ENCODE measurements at regions not wholly inside any gene's neighbourhood (a gene's known extent, or its start where the extent isn't known, plus 50 kb on each side); places are given as distances from the start of the nearest gene placed in this dataset.
"Not testable (repeated sequence)": the region's sequence is repeated elsewhere in the genome, so short reads cannot be mapped to it uniquely, and the experiment has no call there.

DNA sequence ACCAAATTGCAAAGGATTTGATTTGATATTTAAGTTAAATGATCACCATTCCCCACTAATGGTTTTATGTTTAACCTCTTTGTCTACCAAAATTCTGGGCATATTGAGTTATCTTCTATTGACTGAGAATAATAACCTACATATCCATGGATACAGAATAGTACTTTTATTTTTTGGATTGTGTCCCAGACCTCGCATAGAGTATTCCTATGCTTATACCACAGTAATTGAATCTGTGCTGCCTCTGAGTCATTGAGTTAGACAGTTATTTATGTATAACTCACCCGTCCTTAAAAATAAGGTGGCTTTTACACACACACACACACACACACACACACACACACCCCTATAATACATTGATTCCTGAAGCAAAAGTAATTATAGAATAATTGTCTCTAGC is 690.1 kb upstream of the BCHE start:
- Mint-ChIP-seq H3K4me3 (no peak overlapping the region), H3K4me1 (no peaks in the 10 kb centered on the region), H3K27ac (no peak overlapping the region), H3K9me3 (peaks cover 12 to 15% of the 10 kb centered on the region in 2 donors), H3K27me3 (no peaks in the 10 kb centered on the region)
- no peak for DNase-seq
- no peak for ATAC-seq

DNA sequence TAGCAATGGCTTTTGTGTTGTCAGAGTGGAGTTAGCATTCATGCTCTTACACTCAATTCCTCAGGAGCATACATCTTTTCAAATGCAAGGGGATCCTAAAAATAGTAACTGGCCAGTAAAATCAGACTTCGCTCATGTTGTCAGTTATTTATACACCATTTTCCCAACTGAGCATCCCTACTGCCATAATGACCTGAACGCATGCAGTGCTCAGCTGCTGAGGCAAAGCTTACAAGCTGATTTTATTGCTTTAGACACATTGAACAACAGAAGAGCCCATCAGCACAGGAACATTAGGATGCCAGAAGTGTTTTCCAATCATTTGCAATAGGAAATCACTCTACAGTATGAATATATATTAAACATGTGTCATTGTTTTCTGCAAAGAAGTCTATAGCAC is 689.7 kb upstream of the BCHE start:
- no peaks in the 10 kb centered on the region for H3K27me3 Mint-ChIP-seq
- no peak overlapping the region for H3K4me3 Mint-ChIP-seq
- ATAC-seq (no peak), DNase-seq (no peak)
- no peaks in the 10 kb centered on the region for H3K4me1 Mint-ChIP-seq
- peaks cover 8 to 13% of the 10 kb centered on the region in 2 donors for H3K9me3 Mint-ChIP-seq
- no peak overlapping the region for H3K27ac Mint-ChIP-seq

DNA sequence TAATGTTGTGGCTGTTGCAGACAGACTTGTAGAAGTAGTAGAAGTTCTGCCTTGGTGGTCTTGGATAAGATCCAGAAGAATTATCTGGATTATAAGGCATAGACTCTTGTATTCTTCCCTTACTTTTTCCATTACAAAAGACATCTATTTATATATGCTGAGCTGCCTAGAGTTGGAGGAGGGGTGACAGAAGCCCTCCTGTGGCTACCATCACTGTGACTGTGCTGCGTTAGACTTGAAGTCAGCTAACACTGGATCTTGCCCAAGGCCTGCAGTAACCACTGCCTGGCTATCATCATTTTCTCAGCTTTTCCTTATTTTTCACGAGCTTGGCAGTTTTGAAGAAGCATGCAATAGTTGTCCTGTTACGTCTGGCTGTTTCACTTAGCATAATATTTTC is 684.8 kb upstream of the BCHE start:
- no peak for DNase-seq
- H3K4me3 Mint-ChIP-seq = no peak overlapping the region
- H3K27me3 Mint-ChIP-seq = no peaks in the 10 kb centered on the region
- no peaks in the 10 kb centered on the region for H3K4me1 Mint-ChIP-seq
- H3K27ac Mint-ChIP-seq = no peak overlapping the region
- no peak for ATAC-seq
- peaks cover 0 to 10% of the 10 kb centered on the region in 2 donors for H3K9me3 Mint-ChIP-seq

DNA sequence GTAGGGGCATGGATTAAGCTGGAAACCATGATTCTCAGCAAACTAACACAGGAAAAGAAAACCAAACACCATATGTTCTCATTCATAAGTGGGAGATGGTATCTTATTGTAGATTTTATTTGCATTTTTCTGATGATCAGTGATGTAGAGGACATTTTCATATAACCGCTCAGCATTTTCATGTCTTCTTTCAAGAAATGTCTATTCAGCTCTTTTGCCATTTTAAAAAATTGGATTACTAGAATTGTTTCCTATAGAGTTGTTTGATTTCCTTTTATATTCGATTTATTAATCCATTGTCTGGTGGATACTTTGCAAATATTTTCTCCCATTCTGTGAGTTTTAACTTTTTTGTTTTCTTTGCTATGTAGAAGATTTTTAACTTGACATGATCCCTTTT is 682.2 kb upstream of the BCHE start:
- Mint-ChIP-seq H3K27me3 (no peaks in the 10 kb centered on the region), H3K4me3 (no peak overlapping the region), H3K4me1 (no peaks in the 10 kb centered on the region), H3K27ac (no peak overlapping the region), H3K9me3 (peaks cover 6 to 10% of the 10 kb centered on the region in 2 donors)
- DNase-seq (no peak), ATAC-seq (no peak)

DNA sequence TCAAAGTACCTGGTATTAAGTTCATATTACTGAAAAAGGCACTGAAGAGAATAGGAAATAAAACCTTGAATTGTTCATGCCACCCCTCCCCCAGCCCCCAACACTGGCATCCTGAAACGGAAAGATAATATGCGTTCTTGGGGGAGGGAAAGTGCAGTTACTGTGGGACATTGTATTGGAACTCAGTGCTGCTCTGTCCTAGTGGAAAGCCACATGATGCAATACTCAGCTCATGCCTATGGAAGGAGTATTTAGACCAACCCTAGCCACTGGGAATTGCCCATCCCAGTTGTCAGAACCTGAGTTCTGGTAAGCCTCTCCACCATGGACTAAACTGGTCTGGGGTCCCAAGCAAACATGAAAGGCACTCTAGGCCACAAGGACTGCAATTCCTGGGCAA is 680.8 kb upstream of the BCHE start:
- Mint-ChIP-seq H3K4me1 (no peaks in the 10 kb centered on the region), H3K4me3 (no peak overlapping the region), H3K27me3 (no peaks in the 10 kb centered on the region), H3K27ac (peak overlapping the region in 1 of 2 donors; percentile 31), H3K9me3 (peaks cover 10 to 13% of the 10 kb centered on the region in 2 donors)
- no peak for ATAC-seq
- no peak for DNase-seq

DNA sequence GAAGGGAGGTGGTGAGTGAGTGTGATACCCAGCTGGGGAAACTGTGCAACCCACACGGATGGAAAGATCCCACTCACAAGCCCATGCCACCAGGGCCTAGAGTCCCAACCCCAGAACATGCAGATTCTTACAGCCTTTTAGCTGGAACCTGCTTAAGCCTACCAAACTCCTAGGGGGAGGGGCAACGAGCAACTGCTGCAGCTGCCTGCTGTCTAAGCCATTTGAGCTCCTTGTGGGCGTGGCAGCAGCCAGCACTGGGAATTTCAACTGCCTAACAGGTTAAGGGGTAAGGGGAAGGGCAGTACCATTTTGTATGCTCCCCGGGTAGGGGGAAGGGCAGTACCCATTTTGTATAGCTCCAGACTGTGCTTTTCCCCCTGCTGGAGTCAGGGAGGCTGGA is 673.2 kb upstream of the BCHE start:
- Mint-ChIP-seq H3K9me3 (peaks cover 28 to 44% of the 10 kb centered on the region in 2 donors), H3K4me1 (no peaks in the 10 kb centered on the region), H3K4me3 (no peak overlapping the region), H3K27me3 (no peaks in the 10 kb centered on the region), H3K27ac (no peak overlapping the region)
- no peak for ATAC-seq
- no peak for DNase-seq

DNA sequence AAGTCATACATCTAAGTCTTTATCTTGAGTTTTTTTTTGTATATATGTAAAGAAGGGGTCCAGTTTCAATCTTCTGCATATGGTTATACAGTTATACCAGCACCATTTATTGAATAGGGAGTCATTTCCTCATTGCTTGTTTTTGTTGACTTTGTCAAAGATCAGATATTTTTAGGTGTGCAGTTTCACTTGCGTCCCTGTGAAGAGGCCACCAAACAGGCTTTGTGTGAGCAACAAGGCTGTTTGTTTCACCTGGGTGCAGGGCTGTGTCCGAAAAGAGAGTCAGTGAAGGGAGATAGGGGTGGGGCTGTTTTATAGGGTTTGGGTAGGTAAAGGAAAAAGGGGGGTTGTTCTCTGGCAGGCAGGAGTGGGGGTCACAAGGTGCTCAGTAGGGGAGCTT is 663.2 kb upstream of the BCHE start:
- H3K4me3 Mint-ChIP-seq = not testable (repeated sequence)
- H3K9me3 Mint-ChIP-seq = peaks cover 40 to 56% of the 10 kb centered on the region in 2 donors

DNA sequence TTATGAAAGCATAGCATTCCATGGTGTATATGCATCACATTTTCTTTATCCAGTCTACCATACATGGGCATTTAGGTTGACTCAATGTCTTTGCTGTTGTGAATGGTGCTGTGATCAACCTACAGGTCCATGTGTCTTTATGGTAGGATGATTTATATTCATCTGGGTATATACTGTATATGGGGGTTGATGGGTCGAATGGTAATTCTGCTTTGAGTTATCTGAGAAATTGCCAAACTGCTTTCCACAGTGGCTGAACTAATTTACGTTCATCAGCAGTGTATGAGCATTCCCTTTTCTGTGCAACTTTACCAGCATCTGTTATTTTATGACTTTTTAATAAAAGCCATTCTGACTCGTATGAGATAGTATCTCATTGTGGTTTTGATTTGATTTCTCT is 662.4 kb upstream of the BCHE start:
- DNase-seq (no peak), ATAC-seq (no peak)
- Mint-ChIP-seq H3K27ac (no peak overlapping the region), H3K4me1 (no peaks in the 10 kb centered on the region), H3K27me3 (no peaks in the 10 kb centered on the region), H3K4me3 (no peak overlapping the region), H3K9me3 (peaks cover 35 to 48% of the 10 kb centered on the region in 2 donors)

More for the DNA sequence above, 663.2 kb upstream of the BCHE start:
- not testable (repeated sequence) for H3K4me1 Mint-ChIP-seq, DNase-seq, H3K27me3 Mint-ChIP-seq, ATAC-seq, H3K27ac Mint-ChIP-seq

- Mint-ChIP-seq H3K27me3 (no peaks in the 10 kb centered on the region), H3K4me1 (no peaks in the 10 kb centered on the region), H3K4me3 (no peak overlapping the region), H3K9me3 (peaks cover 31 to 37% of the 10 kb centered on the region in 2 donors), H3K27ac (no peak overlapping the region)
- DNase-seq (no peak), ATAC-seq (no peak)
Measured at GRCh38 chr3:166498446-166498845, 661.2 kb upstream of the BCHE start.

- Mint-ChIP-seq H3K4me1 (no peaks in the 10 kb centered on the region), H3K4me3 (no peak overlapping the region), H3K27ac (no peak overlapping the region), H3K27me3 (no peaks in the 10 kb centered on the region), H3K9me3 (no peaks in the 10 kb centered on the region)
- ATAC-seq = no peak
- DNase-seq = no peak
Measured at GRCh38 chr3:166489826-166490225, 652.6 kb upstream of the BCHE start.

DNA sequence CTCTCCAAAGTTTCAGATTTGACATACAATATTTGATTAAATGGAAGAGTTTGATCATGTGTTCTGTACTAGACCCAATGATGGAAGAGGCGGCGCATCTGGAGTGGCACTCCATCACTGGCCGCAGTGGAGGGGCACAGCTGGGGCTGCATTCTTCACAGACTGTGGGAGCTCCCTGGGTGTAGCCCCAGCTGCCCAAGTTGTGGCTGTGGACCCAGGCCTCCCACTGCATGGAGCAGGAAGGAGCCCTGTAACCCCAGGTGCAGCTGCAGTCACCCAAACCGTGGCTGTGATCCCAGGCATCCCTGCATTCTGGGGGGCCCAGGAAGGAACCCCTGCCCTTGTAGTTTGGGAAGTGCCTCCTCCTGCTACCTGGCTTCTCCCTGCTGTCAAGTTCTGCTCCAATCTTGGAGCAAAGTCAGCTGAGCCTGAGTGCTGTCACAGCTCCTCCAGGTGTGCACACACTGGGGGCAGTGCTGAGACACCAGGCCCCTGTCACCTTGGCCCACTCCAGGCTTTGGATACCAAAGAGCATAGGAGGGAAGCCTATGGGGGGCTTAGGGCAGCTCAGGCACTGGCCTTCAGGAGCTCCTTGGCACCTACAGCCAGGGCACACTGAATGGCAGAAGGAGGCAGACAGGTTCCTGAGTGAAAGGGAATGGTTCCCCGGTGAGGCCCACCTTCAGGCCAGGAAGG is 651.9 kb upstream of the BCHE start:
- H3K4me3 Mint-ChIP-seq = no peak overlapping the region
- H3K9me3 Mint-ChIP-seq = no peaks in the 10 kb centered on the region
- H3K27ac Mint-ChIP-seq = no peak overlapping the region
- no peak for DNase-seq
- H3K4me1 Mint-ChIP-seq = no peaks in the 10 kb centered on the region
- H3K27me3 Mint-ChIP-seq = no peaks in the 10 kb centered on the region
- no peak for ATAC-seq

GRCh38 chr3:166484470-166484869 is 647.2 kb upstream of the BCHE start:
- ATAC-seq (no peak), DNase-seq (no peak)
- H3K4me1 Mint-ChIP-seq = no peaks in the 10 kb centered on the region
- H3K27me3 Mint-ChIP-seq = no peaks in the 10 kb centered on the region
- H3K9me3 Mint-ChIP-seq = peaks cover 7 to 11% of the 10 kb centered on the region in 2 donors
- no peak overlapping the region for H3K27ac Mint-ChIP-seq
- no peak overlapping the region for H3K4me3 Mint-ChIP-seq

- ATAC-seq = no peak
- Mint-ChIP-seq H3K9me3 (peaks cover 17 to 22% of the 10 kb centered on the region in 2 donors), H3K27ac (no peak overlapping the region), H3K4me3 (no peak overlapping the region), H3K4me1 (no peaks in the 10 kb centered on the region), H3K27me3 (no peaks in the 10 kb centered on the region)
- no peak for DNase-seq
Measured at GRCh38 chr3:166481340-166481739, 644.1 kb upstream of the BCHE start.

DNA sequence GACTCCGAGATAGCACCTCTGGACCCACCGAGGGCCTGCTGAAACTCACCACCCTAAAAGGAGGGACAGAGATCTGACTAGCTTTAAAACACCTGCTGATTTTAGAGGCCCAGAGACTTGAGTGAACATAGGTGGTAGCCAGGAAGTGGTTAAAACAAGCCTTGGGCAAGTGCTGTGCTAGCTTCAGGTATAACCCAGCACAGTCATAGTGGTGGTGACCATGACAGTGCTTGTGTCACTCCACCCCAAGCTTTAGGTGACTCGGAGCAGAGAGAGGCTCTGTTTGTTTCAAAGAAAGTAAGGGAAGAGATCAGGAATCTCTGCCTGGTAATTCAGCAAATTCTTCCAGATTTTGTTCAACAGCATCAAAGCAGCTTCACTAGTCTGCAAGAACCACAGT is 641.1 kb upstream of the BCHE start:
- no peak for DNase-seq
- Mint-ChIP-seq H3K27me3 (no peaks in the 10 kb centered on the region), H3K9me3 (peaks cover 17 to 22% of the 10 kb centered on the region in 2 donors), H3K4me3 (no peak overlapping the region), H3K27ac (no peak overlapping the region), H3K4me1 (no peaks in the 10 kb centered on the region)
- no peak for ATAC-seq

- H3K27ac Mint-ChIP-seq = no peak overlapping the region
- DNase-seq (no peak), ATAC-seq (no peak)
- H3K27me3 Mint-ChIP-seq = no peaks in the 10 kb centered on the region
- no peaks in the 10 kb centered on the region for H3K4me1 Mint-ChIP-seq
- peaks cover 0 to 11% of the 10 kb centered on the region in 2 donors for H3K9me3 Mint-ChIP-seq
- no peak overlapping the region for H3K4me3 Mint-ChIP-seq
Measured at GRCh38 chr3:166473501-166473900, 636.3 kb upstream of the BCHE start.

GRCh38 chr3:166472015-166472414 is 634.8 kb upstream of the BCHE start:
- H3K9me3 Mint-ChIP-seq = peaks cover 0 to 5% of the 10 kb centered on the region in 2 donors
- no peaks in the 10 kb centered on the region for H3K27me3 Mint-ChIP-seq
- no peak overlapping the region for H3K4me3 Mint-ChIP-seq
- H3K4me1 Mint-ChIP-seq = no peaks in the 10 kb centered on the region
- ATAC-seq = no peak
- DNase-seq = no peak
- no peak overlapping the region for H3K27ac Mint-ChIP-seq

Measured in stimulated activated naive CD8-positive, alpha-beta T cell treated with anti-CD3 and anti-CD28 coated beads, Interleukin-15, amount 100 ng/mL, for 72 hours (primary cell).